PC-3 (cell line): ENCODE measurements at regions not wholly inside any gene's neighbourhood (a gene's known extent, or its start where the extent isn't known, plus 50 kb on each side); places are given as distances from the start of the nearest gene placed in this dataset.

Experiments used
- CTCF ChIP-seq: fragments of 300-600 bp; sonication (generic); conservative IDR thresholded peaks from 2 replicates; pipeline ENCODE4 v1.5.1; 2017; ENCODE audit warnings: antibody characterized with exemption, low read depth, mild to moderate bottlenecking, low read length
- EZH2 ChIP-seq: fragments of 300-600 bp; sonication (generic); IDR thresholded peaks from one replicate; pipeline ENCODE4 v1.6.1; 2017; ENCODE audit warnings: antibody characterized with exemption, mild to moderate bottlenecking, low read length; ENCODE audit not compliant: unreplicated experiment
- EZH2phosphoT487 ChIP-seq: fragments of 300-600 bp; sonication (generic); IDR thresholded peaks from 2 replicates; pipeline ENCODE4 v1.6.1; 2018; ENCODE audit warnings: mild to moderate bottlenecking, antibody characterized with exemption, low read length, borderline replicate concordance

GRCh38 chr13:44237881-44238421 is 135.7 kb upstream of the SERP2 start:
- TF ChIP-seq CTCF (no peak), EZH2phosphoT487 (no peak), EZH2 (no peak)
